ENCODE measurements at regions not wholly inside any gene's neighbourhood (a gene's known extent, or its start where the extent isn't known, plus 50 kb on each side); places are given as distances from the start of the nearest gene placed in this dataset.

DNA sequence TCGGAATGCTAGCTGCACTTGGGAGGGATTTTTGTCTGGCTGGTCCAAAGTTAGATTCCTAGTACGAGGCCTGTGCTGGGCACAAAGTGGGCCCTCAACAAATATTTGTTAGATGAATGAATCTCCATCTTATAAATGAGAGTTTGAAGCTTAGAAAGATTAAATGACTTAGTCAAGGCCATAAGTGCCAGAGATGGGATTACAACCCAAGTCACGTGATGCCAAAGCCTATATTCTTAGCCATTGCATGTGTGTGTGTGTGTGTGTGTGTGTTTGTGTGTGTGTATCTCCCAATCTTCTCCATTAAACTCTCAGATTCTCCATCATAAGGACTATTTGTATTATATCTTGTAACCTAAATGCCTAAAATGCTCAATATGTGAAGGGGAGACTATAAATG lies 130.8 kb upstream of the MAP1B start:
- intact Hi-C loops (cut with micrococcal nuclease): no loop called here
- H3K9me3 ChIP-seq (replicated peaks): peaks cover 8% of the 10 kb centered on the region
- DNase-seq: no peak
- no peak overlapping the region for H3K4me3 ChIP-seq
- no peaks in the 10 kb centered on the region for H3K36me3 ChIP-seq
- TF ChIP-seq, protein P1, sequence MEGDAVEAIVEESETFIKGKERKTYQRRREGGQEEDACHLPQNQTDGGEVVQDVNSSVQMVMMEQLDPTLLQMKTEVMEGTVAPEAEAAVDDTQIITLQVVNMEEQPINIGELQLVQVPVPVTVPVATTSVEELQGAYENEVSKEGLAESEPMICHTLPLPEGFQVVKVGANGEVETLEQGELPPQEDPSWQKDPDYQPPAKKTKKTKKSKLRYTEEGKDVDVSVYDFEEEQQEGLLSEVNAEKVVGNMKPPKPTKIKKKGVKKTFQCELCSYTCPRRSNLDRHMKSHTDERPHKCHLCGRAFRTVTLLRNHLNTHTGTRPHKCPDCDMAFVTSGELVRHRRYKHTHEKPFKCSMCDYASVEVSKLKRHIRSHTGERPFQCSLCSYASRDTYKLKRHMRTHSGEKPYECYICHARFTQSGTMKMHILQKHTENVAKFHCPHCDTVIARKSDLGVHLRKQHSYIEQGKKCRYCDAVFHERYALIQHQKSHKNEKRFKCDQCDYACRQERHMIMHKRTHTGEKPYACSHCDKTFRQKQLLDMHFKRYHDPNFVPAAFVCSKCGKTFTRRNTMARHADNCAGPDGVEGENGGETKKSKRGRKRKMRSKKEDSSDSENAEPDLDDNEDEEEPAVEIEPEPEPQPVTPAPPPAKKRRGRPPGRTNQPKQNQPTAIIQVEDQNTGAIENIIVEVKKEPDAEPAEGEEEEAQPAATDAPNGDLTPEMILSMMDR (IDR thresholded peaks at IDR 0.05; ENCODE audit: borderline replicate concordance): no peak
- H3K4me1 ChIP-seq: peaks cover 24% of the 10 kb centered on the region
- no peaks in the 10 kb centered on the region for H3K27me3 ChIP-seq (ENCODE audit: low read depth)
- H3K27ac ChIP-seq (replicated peaks): no peak overlapping the region

GRCh38 chr5:71977311-71977710 lies 130.0 kb upstream of the MAP1B start:
- H3K4me1 ChIP-seq: peaks cover 24% of the 10 kb centered on the region
- no peak overlapping the region for H3K4me3 ChIP-seq
- TF ChIP-seq, protein P1 (IDR thresholded peaks at IDR 0.05; ENCODE audit: borderline replicate concordance): no peak
- intact Hi-C loops (cut with micrococcal nuclease): no loop called here
- H3K27me3 ChIP-seq (ENCODE audit: low read depth): no peaks in the 10 kb centered on the region
- DNase-seq: no peak
- no peaks in the 10 kb centered on the region for H3K36me3 ChIP-seq
- no peak overlapping the region for H3K27ac ChIP-seq (replicated peaks)
- peaks cover 16% of the 10 kb centered on the region for H3K9me3 ChIP-seq (replicated peaks)

DNA sequence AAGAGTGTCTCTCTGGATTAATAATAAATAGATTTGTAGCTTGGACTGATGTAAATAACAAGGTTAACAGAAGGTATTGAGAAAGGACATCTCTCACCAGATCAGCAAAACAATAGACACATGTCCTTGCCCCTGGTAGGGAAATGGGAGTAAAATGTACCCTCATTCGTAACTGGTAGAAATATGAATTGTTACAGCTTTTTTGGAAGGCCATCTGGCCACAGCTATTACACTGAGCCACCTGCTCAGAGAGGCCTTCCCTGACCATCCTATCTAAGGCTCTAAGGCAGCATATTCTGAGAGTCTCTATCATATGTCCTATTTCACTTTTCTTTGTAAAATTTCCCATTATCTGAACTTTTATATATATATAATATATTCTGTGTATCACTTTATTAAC lies 129.1 kb upstream of the MAP1B start:
- Histone ChIP-seq H3K4me1 (peaks cover 21% of the 10 kb centered on the region), H3K4me3 (no peak overlapping the region), H3K36me3 (no peaks in the 10 kb centered on the region), H3K27me3 (ENCODE audit: low read depth) (no peaks in the 10 kb centered on the region), H3K27ac (replicated peaks) (no peak overlapping the region), H3K9me3 (replicated peaks) (peaks cover 25% of the 10 kb centered on the region)
- no peak for DNase-seq
- intact Hi-C loops (cut with micrococcal nuclease): no loop called here
- TF ChIP-seq, protein P1 (IDR thresholded peaks at IDR 0.05; ENCODE audit: borderline replicate concordance): no peak

- Histone ChIP-seq H3K4me3 (no peak overlapping the region), H3K36me3 (no peaks in the 10 kb centered on the region), H3K27me3 (ENCODE audit: low read depth) (no peaks in the 10 kb centered on the region), H3K27ac (replicated peaks) (no peak overlapping the region), H3K9me3 (replicated peaks) (peaks cover 26% of the 10 kb centered on the region), H3K4me1 (no peaks in the 10 kb centered on the region)
- TF ChIP-seq, protein P1 (IDR thresholded peaks at IDR 0.05; ENCODE audit: borderline replicate concordance): no peak
- DNase-seq: no peak
- intact Hi-C loops (cut with micrococcal nuclease): no loop called here
These were observed 124.4 kb upstream of the MAP1B start for GRCh38 chr5:71982717-71983395.

GRCh38 chr5:71986101-71986500 lies 121.2 kb upstream of the MAP1B start:
- Histone ChIP-seq H3K4me1 (no peaks in the 10 kb centered on the region), H3K9me3 (replicated peaks) (peaks cover 22% of the 10 kb centered on the region), H3K4me3 (no peak overlapping the region), H3K27me3 (ENCODE audit: low read depth) (no peaks in the 10 kb centered on the region), H3K27ac (replicated peaks) (no peak overlapping the region), H3K36me3 (no peaks in the 10 kb centered on the region)
- intact Hi-C loops (cut with micrococcal nuclease): no loop called here
- DNase-seq: no peak
- TF ChIP-seq, protein P1 (IDR thresholded peaks at IDR 0.05; ENCODE audit: borderline replicate concordance): no peak

Data from left ventricle myocardium inferior (tissue), 1 donor.